WTC11 (cell line): ENCODE measurements at regions not wholly inside any gene's neighbourhood (a gene's known extent, or its start where the extent isn't known, plus 50 kb on each side); places are given as distances from the start of the nearest gene placed in this dataset.

Experiments used
- CREB1 ChIP-seq: sonication (generic); formaldehyde crosslinking; IDR thresholded peaks from 2 replicates; pipeline ENCODE4 v1.8.0; 2023; ENCODE audit warnings: mild to moderate bottlenecking, missing genetic modification reagents
- NFYB ChIP-seq: sonication (generic); formaldehyde crosslinking; conservative IDR thresholded peaks from 2 replicates; pipeline ENCODE4 v1.8.0; 2022; ENCODE audit warnings: low read depth, missing genetic modification reagents
- TF ChIP-seq, protein P1 (sequence below): fragments of 200-600 bp; IDR thresholded peaks from 2 replicates; pipeline ENCODE4 v1.8.0; 2022; ENCODE audit warnings: antibody characterized with exemption

GRCh38 chr1:81032973-81033425 is 767.7 kb upstream of the ADGRL2 start:
- TF ChIP-seq, protein P1, sequence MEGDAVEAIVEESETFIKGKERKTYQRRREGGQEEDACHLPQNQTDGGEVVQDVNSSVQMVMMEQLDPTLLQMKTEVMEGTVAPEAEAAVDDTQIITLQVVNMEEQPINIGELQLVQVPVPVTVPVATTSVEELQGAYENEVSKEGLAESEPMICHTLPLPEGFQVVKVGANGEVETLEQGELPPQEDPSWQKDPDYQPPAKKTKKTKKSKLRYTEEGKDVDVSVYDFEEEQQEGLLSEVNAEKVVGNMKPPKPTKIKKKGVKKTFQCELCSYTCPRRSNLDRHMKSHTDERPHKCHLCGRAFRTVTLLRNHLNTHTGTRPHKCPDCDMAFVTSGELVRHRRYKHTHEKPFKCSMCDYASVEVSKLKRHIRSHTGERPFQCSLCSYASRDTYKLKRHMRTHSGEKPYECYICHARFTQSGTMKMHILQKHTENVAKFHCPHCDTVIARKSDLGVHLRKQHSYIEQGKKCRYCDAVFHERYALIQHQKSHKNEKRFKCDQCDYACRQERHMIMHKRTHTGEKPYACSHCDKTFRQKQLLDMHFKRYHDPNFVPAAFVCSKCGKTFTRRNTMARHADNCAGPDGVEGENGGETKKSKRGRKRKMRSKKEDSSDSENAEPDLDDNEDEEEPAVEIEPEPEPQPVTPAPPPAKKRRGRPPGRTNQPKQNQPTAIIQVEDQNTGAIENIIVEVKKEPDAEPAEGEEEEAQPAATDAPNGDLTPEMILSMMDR: no peak
- TF ChIP-seq CREB1 (CRISPR knock-in tag) (no peak), NFYB (CRISPR knock-in tag) (no peak)
